ENCODE measurements at regions not wholly inside any gene's neighbourhood (a gene's known extent, or its start where the extent isn't known, plus 50 kb on each side); places are given as distances from the start of the nearest gene placed in this dataset.

DNA sequence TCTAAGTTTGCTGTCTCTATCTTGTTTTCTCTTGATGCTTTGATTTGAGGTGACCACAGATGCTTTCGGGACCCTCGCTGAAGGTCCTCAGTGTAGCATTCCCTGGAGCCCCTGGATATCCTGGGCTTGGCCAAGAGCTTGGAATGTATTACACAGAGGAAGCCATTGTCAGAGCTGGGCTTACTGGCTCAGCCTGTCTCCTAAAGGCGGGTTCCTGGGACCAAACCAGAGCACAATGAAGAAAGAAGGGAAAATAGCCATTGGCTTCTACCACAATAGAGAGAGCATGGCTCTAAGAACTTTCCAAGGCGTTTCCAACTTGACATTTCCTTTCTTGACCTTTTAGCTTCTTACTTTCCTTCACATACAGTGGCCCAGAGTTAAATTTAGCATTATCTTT, 229.3 kb downstream of the HS3ST3A1 start:
- TF ChIP-seq, protein P1, sequence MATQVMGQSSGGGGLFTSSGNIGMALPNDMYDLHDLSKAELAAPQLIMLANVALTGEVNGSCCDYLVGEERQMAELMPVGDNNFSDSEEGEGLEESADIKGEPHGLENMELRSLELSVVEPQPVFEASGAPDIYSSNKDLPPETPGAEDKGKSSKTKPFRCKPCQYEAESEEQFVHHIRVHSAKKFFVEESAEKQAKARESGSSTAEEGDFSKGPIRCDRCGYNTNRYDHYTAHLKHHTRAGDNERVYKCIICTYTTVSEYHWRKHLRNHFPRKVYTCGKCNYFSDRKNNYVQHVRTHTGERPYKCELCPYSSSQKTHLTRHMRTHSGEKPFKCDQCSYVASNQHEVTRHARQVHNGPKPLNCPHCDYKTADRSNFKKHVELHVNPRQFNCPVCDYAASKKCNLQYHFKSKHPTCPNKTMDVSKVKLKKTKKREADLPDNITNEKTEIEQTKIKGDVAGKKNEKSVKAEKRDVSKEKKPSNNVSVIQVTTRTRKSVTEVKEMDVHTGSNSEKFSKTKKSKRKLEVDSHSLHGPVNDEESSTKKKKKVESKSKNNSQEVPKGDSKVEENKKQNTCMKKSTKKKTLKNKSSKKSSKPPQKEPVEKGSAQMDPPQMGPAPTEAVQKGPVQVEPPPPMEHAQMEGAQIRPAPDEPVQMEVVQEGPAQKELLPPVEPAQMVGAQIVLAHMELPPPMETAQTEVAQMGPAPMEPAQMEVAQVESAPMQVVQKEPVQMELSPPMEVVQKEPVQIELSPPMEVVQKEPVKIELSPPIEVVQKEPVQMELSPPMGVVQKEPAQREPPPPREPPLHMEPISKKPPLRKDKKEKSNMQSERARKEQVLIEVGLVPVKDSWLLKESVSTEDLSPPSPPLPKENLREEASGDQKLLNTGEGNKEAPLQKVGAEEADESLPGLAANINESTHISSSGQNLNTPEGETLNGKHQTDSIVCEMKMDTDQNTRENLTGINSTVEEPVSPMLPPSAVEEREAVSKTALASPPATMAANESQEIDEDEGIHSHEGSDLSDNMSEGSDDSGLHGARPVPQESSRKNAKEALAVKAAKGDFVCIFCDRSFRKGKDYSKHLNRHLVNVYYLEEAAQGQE (IDR thresholded peaks at IDR 0.05; ENCODE audit: insufficient read depth in 1 of 2, low read depth in 2 of 2, low read length in 2 of 2), result no peak
- TF ChIP-seq POLR2AphosphoS5 (IDR thresholded peaks at IDR 0.05; ENCODE audit: low read depth, low read length), result no peak
- TF ChIP-seq FOXP2 (optimal IDR thresholded peaks at IDR 0.05; ENCODE audit: borderline replicate concordance, extremely low read depth, extremely low read length, insufficient read depth), result no peak
- TF ChIP-seq TAF1 (IDR thresholded peaks at IDR 0.05; ENCODE audit: borderline replicate concordance, insufficient read depth, low read length), result no peak
- TF ChIP-seq SIN3A (IDR thresholded peaks at IDR 0.05; ENCODE audit: borderline replicate concordance, insufficient read depth, low read length), result no peak
